OCI-LY7 (cell line): ENCODE measurements at regions not wholly inside any gene's neighbourhood (a gene's known extent, or its start where the extent isn't known, plus 50 kb on each side); places are given as distances from the start of the nearest gene placed in this dataset.

Source experiments
- EZH2phosphoT487 ChIP-seq: fragments of 200-600 bp; sonication (generic); IDR thresholded peaks from 2 replicates; pipeline ENCODE4 v1.6.1; 2018; ENCODE audit warnings: low read depth, borderline replicate concordance, mild to moderate bottlenecking, mixed run types, antibody characterized with exemption, low read length, moderate library complexity, mixed read lengths
- TF ChIP-seq, protein P1 (sequence below): fragments of 200-600 bp; sonication (generic); conservative IDR thresholded peaks from 2 replicates; pipeline ENCODE4 v1.5.1; 2014; ENCODE audit warnings: mild to moderate bottlenecking, antibody characterized with exemption, low read length, moderate library complexity, mixed read lengths

DNA sequence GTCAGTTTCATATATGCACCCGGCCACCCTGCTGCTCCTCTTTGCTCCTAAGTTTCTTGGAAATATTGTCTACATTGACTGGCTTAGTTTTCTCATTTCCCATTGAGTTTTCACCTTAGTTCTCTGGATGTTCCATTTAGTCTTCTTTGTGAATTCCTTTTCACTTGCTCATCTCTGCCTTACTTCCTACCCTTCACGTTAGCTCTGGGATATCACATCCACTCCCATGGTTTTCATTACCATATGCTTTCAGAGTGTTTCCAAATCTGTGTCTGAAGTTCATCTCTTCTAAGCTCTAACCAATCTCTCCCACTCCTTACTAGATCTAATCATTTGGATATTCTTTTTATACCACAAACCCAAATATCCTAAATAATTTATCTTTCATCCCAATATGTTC is 226.4 kb downstream of the FAM76B start:
- TF ChIP-seq, protein P1, sequence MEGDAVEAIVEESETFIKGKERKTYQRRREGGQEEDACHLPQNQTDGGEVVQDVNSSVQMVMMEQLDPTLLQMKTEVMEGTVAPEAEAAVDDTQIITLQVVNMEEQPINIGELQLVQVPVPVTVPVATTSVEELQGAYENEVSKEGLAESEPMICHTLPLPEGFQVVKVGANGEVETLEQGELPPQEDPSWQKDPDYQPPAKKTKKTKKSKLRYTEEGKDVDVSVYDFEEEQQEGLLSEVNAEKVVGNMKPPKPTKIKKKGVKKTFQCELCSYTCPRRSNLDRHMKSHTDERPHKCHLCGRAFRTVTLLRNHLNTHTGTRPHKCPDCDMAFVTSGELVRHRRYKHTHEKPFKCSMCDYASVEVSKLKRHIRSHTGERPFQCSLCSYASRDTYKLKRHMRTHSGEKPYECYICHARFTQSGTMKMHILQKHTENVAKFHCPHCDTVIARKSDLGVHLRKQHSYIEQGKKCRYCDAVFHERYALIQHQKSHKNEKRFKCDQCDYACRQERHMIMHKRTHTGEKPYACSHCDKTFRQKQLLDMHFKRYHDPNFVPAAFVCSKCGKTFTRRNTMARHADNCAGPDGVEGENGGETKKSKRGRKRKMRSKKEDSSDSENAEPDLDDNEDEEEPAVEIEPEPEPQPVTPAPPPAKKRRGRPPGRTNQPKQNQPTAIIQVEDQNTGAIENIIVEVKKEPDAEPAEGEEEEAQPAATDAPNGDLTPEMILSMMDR, result no peak
- no peak for TF ChIP-seq EZH2phosphoT487
